Coronary artery (tissue), 2 donors: ENCODE measurements at regions not wholly inside any gene's neighbourhood (a gene's known extent, or its start where the extent isn't known, plus 50 kb on each side); places are given as distances from the start of the nearest gene placed in this dataset.

Experiments used
- DNase-seq: peaks from one replicate; pipeline ENCODE4 v3.0.0-alpha.2; 2017; ENCODE audit warnings: low spot score
- H3K27ac ChIP-seq, 2 donors: fragments of 200-600 bp; sonication (generic); one replicate each; pipeline ENCODE4 v1.5.1; 2016 to 2019
- H3K4me3 ChIP-seq: fragments of 200-600 bp; sonication (generic); 2 replicates; pipeline ENCODE4 v1.5.1; 2016; ENCODE audit warnings: mild to moderate bottlenecking, moderate library complexity
- CTCF ChIP-seq: fragments of 200-600 bp; sonication (generic); IDR thresholded peaks from one replicate; pipeline ENCODE4 v1.5.1; 2019; ENCODE audit warnings: antibody characterized with exemption

DNA sequence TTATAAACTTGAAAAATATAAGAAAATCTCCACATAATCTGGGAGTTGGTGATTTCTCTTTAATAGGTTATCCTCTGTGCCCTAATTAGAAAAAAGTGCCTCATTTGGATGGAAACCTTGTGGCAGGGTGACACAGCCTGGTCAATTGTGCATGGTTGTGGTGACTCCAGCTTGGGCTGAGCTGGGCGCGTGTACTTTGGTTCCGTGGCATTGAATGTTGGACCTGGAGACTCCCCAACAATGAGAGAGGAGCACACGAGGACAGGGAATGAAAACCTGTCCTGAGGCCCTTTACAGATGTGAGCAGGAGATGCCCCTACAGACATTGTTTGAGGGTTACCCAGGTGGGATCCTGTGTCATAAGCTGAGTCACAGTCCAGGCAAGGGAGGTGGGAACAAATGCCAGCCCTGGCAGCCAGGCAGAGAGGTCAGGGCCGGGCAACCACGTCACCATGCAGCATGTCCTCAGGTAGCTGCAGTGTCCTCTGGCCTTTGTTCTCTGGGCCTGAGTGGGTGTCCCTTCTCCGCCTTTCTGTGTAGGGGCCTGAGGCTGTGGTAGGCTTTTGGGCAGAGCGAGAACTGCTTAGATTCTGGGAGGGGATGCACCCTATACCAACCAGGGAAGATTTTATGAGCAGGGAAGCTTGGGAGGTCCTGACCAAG, 147.4 kb upstream of the TBX20 start:
- Histone ChIP-seq H3K27ac (no peak overlapping the region), H3K4me3 (no peak overlapping the region)
- DNase-seq = no peak
- no peak for TF ChIP-seq CTCF

- no peak overlapping the region for H3K4me3 ChIP-seq
- H3K27ac ChIP-seq = no peak overlapping the region
- TF ChIP-seq CTCF = no peak
- no peak for DNase-seq
These were observed 145.9 kb upstream of the TBX20 start for GRCh38 chr7:35399840-35400239.

DNA sequence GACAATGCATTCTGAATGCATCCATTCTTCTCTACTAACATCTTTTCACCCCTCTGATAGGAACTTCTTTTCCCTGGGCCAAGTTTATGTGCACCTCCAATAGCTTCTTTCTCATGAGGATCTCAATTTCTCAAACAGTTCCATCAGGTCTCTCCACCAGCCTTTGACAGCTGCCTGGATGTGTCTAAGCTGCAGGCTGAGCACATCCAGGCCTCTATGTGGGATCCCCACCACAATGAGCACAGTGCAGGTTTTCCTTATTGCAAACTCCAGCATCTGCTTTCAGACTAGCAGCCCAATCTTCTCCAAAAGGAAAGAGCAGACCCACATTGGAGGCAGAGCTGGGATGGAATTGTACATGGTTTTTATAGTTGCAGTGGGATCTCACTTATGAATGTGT, 145.3 kb upstream of the TBX20 start:
- TF ChIP-seq CTCF = no peak
- no peak for DNase-seq
- Histone ChIP-seq H3K27ac (no peak overlapping the region), H3K4me3 (no peak overlapping the region)

GRCh38 chr7:35398518-35398917, 144.6 kb upstream of the TBX20 start:
- no peak overlapping the region for H3K4me3 ChIP-seq
- no peak for TF ChIP-seq CTCF
- no peak for DNase-seq
- no peak overlapping the region for H3K27ac ChIP-seq

DNA sequence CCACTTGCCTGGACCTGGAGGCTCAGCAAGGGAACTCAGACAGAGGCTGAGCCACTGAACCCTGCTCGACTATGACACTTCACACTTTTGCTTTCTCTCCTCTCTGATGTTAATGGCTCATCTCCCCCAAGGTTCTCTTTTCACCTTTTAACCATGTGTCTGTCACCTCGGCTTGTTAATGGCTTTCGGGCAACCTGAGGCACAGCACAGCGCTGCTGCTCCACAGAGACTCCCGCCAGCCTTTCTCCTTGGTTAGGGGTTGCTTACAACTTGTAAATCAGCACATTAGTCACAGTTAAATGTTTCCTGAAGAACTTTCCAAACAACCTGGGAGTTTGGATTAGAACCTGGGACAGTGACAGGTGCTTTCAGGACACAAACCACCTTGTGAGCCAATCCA, 136.2 kb upstream of the TBX20 start:
- Histone ChIP-seq H3K4me3 (no peak overlapping the region), H3K27ac (no peak overlapping the region)
- no peak for DNase-seq
- no peak for TF ChIP-seq CTCF

DNA sequence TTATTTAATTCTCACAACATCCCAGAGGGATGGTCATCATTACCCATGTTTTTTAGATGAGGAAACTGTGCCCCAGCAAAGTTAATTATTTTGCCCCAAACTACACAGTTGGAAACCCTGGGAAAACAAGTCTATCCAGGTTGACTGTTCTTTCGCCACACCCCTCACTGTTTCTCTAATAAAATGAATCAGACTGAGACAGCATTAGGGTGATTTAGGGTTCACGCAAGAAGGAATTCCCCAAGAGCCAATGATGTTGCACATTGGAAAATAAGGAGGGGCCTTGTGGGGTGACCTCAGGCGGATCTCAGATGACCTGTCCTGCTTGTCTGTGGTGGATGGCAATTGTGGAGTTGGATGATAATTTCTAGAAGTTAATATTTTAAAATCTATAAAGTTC, 135.7 kb upstream of the TBX20 start:
- TF ChIP-seq CTCF = no peak
- H3K27ac ChIP-seq = no peak overlapping the region
- H3K4me3 ChIP-seq = no peak overlapping the region
- DNase-seq = no peak

DNA sequence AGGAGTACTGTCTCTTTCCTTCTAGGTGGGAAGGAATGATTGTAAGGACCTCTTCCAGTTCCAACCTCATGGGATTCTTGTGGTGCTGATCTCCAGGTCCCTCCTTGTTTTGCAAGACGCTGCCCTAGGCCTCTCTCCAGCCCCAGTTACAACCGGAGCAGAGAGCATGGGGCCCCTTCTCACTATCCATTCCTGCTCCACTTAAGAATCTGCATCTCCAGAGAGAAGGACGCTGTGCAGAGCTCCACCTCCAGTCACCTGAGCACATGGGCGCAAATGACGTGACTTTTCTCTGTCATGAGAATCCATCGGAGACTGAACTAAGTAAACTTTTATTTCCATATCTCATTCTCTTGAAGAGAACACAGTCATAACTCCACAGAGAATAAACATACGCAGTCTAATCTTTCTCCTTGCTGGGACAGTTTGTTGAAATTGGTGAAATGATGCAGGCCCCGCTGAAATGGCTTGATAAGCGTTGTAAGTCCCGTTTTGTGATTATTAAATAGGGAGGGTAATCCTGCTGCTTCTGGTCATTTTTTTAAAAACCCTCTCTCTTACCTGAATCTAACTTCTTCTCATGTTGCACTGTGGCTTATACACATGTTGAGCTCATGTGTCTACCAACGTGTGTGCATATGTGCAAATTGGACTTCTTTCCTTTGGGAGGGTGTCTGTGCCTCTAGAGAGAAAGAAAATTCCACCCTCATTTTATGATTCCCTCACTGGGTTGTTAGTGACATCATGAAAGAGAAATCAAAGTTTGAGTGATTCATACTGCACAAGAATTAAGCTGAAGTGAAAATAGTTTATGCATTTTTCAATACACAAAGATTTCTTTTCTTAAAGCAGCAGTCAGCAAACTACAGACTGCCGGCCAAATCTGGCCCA, 133.2 kb upstream of the TBX20 start:
- no peak for TF ChIP-seq CTCF
- Histone ChIP-seq H3K4me3 (no peak overlapping the region), H3K27ac (no peak overlapping the region)
- no peak for DNase-seq
